HG03460 (cell line): ENCODE measurements at regions not wholly inside any gene's neighbourhood (a gene's known extent, or its start where the extent isn't known, plus 50 kb on each side); places are given as distances from the start of the nearest gene placed in this dataset.

Experiments
- ATAC-seq: cut with Tn5 transposase; IDR thresholded peaks from one replicate; pipeline ENCODE4 v1.9.1; 2021; ENCODE audit not compliant: unreplicated experiment

DNA sequence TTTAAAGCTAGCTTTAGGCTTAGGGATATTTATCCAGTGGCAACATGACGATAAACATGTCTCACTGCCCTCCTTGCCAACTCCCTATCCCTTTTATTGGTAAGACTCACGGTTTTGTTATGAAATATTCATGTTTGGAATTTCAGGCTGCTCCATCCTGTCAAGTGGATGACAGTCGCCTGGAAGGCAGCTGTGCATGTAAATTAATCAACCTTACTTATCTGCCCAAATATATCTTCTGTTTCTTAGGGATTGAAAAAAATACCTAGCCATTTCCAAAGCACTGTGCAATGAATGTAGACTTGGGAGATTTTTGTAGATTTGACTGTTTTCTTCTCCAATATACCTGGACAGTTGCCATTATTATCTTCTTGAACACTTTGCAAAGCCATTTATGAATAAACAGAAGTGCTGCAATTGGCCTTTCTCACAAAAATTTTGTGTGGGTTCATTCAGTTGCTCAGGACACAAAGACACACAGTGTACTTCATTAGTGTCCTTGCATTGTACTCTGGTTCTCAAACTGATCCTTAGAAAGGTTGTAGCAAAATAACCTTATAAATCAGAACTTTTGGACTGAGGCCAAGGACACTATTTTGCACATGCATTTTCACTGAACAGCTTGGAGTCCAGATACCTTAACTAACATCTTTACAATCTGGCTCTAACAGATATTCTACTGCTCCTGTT is 889.4 kb upstream of the SEMA6A start:
- ATAC-seq: no peak

GRCh38 chr5:117461966-117462365 is 887.3 kb upstream of the SEMA6A start:
- ATAC-seq: no peak

DNA sequence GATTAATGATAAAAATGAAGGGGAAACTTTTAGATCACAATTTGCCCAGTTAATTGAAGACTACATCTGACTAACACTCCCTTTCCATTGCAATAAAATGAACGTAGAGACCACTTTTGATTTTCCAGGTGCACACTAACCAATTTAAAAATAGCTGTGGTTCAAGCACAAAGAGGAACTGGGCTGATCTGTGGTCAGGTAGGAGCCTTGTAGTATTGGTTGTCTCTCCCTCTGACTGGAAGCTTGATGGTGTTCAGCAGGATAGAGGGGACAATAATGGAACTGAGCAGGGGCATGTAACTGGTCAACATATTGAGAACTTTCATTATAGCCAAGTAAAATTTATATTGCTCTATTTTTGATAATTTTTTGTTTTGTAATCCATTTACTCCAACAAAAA is 886.8 kb upstream of the SEMA6A start:
- peak; percentile 75 for ATAC-seq

DNA sequence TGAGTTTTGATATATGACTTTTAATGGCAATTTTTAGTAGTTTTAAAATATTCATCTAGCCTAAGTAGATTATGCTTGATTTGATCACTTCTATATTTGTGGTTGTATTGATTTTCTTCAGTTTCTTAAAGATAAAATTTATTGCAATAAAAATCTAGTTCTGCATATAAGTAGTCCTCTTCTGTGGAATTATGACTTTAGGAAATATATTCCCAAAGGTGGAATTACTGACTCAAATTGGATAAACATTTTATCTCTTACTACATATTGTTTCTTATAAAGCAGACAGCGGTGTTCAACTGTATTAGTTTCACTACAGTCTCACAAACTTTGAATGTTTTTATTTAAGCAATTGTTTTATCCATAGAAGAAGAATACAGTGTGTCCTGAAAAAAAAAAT is 883.0 kb upstream of the SEMA6A start:
- ATAC-seq: no peak

- ATAC-seq: no peak
Measured at GRCh38 chr5:117456866-117457470, 882.3 kb upstream of the SEMA6A start.

GRCh38 chr5:117455236-117456233 is 880.9 kb upstream of the SEMA6A start:
- peak; percentile 40 for ATAC-seq

- peak; percentile 86 for ATAC-seq
Measured at GRCh38 chr5:117454716-117455212, 880.1 kb upstream of the SEMA6A start.

DNA sequence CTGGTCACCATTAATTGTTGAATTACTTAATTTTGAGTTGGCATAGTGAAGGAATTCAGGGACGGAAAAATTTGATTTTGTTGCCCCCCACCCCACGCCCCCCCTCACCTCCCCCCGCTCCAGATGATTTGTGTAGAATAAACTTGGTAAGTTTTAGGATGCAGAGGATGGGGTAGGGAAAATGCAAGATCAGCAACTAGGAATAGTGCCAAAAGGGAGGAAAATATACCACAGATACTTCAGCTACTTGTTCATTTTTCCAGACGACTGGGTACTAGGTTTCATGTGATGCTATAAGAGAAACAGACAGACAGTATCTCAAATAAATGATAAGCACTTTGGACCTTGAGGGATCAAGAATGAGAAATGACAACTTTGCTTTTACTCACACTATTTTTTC is 862.2 kb upstream of the SEMA6A start:
- no peak for ATAC-seq

- no peak for ATAC-seq
Measured at GRCh38 chr5:117435203-117435602, 860.6 kb upstream of the SEMA6A start.

GRCh38 chr5:117434254-117434653 is 859.6 kb upstream of the SEMA6A start:
- no peak for ATAC-seq

GRCh38 chr5:117433818-117434217 is 859.2 kb upstream of the SEMA6A start:
- ATAC-seq: no peak

DNA sequence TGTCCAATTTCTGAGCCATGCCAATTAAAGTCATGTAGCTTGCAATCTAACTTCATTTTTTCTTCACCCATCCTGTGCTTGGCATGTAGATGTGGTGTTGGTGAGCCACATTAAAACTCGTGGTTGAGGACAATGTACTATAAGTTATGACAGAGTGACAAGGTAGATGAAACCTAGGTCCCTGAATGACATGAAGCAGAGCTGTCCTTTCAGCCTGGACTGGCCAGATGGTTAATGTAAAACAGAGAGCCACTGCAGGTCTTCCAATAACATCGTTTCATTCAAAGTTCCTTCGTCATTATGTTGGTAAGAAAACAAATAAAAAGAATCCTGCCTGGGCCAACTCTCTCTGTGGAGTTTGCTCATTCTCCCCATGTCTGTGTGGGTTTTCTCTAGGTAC is 856.5 kb upstream of the SEMA6A start:
- ATAC-seq: no peak

DNA sequence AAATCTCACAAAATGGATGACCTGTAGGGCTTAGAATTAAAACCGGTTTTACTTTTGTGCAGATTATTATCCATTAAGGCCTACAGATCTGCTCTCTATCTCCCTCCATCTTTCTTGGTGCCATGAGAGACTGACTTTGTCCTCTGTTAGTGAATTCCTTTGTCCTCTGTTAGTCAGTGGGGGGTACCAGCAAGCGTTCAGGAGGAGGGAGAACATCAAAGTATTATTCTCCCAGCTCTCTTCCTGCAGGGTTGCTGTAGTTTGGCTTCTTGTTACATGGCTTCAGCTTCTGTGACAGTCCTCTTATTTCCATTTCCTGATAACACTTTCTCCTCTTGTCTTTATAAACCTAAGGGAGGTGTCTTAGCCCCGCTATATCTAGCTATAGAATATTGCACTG is 850.5 kb upstream of the SEMA6A start:
- no peak for ATAC-seq

GRCh38 chr5:117424559-117424958 is 849.9 kb upstream of the SEMA6A start:
- no peak for ATAC-seq

DNA sequence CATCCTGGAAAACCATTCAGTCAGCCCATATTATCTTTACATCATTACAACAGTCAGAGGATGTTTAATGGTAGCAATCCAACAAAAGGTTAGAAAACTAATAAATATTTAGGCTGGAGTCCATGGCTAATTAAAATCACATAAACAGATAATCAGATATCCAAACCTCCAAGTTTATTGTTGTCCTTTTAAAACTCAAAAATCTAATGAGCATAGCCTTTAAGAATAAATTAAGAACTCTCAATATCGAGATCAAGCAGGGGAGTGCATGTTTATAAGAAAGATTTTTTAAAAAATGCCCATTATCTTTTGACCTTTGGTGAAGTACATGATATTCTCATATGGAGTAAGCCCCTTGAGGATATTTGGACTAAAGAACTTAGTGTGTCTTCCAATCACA is 842.9 kb upstream of the SEMA6A start:
- no peak for ATAC-seq

GRCh38 chr5:117414926-117415325 is 840.3 kb upstream of the SEMA6A start:
- ATAC-seq: no peak

GRCh38 chr5:117411701-117412100 is 837.1 kb upstream of the SEMA6A start:
- no peak for ATAC-seq

DNA sequence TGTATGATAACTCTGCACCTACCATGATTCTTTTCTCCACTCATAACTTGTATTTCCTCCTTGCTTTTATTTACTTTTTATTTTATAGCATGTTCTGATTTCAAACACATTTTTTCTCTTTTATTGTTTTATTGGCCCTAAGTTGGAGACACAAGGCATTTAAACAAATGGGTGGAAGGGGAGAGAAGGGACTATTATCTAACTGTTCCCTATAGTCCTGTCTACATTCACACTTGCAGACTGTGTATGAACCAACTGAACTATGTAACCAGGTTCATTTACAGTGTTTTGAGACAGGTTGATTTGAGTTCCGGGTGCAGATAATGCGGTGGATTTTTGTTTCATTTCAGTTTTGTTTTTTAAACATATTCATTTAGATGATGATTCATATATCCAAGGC is 830.6 kb upstream of the SEMA6A start:
- ATAC-seq: no peak

- ATAC-seq: no peak
Measured at GRCh38 chr5:117394506-117395157, 820.0 kb upstream of the SEMA6A start.

DNA sequence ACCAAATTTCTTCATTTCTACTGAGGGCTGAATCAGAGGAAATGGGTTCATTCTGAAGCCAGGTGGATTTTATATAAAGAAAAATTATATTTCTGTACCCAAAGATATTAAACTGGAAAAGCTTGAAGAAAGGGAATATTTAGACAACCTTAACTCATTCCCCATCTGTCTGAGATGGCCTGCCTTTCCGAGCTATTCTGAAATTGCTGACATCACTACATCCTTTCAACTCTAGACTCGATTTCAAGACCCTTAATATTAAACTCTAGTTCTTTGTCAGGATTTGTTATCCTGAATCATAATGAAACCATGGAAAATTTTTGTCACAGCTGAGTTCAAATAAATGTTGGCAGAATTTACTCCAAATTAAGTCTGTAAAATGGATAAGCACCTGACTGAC is 818.5 kb upstream of the SEMA6A start:
- ATAC-seq: no peak

- no peak for ATAC-seq
Measured at GRCh38 chr5:117380316-117380715, 805.7 kb upstream of the SEMA6A start.
